DLD1 (cell line): ENCODE measurements at regions not wholly inside any gene's neighbourhood (a gene's known extent, or its start where the extent isn't known, plus 50 kb on each side); places are given as distances from the start of the nearest gene placed in this dataset.

Experiments
- in situ Hi-C: cut with HindIII; loops from 2 replicates; pipeline ENCODE4 v1.10.0; 2017; ENCODE audit warnings: low sequenced_read_pairs

DNA sequence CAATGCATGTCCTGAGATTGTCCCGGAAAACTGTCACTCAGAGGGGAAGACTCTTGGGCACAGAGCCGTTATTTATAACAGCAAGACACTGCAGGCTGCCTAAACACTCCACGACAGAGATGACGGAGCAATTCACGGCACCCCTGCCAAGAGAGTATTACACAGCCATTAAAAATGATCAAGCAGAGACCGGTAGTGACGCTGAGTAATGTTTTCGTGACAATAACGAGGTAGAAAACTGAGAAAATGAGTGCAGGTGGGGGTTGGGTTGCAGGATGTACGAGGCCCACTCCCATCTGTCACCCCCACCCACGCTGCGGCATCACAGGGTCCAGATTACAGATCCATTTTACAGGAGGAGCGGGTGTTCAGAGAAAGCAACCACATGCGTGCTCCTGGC lies 58.9 kb upstream of the LINGO1 start:
- in situ Hi-C loops, result no loop called here

DNA sequence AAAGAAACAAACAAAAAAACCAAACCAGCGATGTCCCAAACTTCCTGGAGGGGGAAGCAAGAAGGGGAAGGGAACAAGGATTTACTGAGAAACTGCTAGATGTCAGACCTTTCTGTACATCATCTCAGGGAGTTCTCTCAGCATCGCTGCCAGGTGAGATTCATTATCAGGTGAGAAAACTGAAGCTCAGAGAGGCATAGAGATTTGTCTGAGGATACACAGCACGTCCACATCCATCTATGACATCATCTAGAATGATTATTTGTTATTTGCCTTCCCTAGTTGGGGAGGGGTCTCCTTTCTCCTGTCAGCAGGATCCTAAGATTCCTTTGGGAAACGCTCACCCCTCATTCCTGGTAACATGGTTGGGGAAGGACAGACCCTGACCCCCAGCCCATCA lies 57.1 kb upstream of the LINGO1 start:
- in situ Hi-C loops, result no loop called here

DNA sequence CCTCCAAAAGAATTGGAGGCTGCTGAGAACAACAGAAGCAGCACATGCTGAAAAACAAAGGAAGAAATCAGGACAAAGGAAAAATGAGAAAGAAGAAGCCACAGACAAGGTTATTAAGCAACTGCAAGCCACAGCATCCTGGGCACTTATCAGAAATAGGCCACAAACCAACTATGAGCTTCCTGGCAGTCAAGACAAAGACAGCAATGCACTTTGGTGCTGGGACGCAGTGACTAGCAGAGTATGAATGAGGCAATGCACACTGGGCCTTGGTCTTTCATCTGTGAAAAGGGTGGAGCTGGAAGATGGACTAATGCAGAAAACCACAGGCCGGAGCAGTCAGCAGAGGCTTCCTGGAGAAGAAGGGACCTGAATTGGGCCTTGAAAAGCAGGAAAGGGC lies 56.0 kb upstream of the LINGO1 start:
- in situ Hi-C loops, result no loop called here

DNA sequence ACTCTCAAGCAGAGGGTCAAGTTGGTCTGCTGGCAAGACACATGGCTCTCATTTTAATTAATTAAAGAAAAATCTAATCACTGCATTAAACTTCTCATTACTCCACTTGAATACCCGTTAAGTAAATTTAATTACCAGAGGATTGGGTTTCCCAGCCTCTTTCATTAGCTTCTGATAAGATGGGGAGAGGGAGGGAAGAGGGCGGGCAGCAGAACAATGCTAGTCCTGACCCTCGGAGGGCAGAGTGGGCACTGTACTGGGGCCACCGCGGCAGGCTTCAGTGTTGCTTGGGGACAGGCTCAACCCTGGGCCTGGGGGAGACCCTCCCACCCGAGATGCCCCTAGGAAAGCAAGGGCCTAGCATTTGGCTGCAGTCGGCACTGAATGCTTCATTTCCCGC lies 55.6 kb upstream of the LINGO1 start:
- in situ Hi-C loops, result no loop called here

DNA sequence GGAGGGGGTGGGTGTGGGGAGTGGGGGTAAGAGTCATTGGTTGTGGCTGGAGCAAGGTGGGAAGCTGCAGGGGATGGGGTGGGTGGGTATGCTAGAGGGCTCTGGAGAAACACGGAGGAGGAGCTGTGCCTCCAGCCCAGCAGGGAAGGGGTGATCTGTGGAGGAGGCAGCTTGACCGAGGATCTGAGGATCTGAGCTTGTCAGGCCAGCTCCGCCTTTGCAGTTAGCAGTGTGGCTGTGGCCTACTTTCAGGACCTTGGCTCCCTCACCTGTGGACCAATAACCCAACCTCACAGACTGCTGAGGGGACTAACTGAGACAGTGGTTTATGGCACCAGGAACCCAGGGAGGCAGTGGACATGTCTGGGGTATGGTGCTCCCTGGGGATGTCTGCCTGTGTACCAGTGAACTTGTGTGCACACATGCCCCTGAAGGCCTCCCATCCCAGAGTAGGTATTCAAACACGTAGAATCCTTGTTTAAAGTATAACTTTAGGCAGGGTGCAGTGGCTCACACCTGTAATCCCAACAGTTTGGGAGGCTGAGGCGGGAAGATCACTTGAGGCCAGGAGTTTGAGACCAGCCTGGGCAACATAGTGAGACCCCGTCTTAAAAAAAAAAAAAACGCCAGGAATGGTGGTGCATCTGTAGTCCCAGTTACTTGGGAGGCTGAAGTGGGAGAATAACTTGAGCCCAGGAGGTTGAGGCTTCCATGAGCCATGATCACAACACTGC lies 52.5 kb upstream of the LINGO1 start:
- in situ Hi-C loops, result no loop called here

DNA sequence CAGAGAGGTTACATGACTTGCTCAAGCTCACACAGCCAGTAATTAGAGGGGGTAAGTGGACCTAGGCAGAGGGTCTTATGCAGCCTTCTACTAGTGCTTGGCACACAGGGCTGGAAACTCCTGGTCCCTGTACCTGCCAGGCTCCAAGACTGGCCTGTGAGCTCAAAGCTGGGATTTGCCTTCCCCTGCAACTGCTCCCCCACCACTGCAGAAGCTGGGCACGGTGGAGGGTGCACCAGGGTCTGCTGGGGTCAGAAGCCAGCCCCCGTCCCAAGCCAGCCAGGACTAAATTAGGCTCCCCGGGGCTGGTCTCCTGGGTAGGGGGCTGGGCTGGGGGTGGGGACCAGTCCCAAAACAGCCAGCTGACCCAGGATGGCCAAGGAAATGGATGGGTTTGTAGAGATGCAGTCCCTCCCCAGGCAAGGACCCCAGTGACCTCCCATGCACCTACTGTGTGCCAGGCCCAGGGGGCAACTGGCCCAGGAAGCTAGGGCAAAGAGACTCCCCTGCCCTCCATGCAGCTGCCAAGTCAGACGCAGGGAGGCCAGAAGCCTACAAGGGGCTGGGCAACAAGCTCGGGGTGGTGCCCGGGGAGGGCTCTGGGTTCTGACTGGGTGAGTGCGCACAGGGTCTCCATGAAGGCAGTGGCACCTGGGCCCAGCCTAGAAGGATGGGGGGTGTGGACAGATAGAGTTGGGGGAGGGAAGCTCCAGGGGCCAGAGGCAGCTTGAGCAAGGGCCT lies 51.8 kb upstream of the LINGO1 start:
- in situ Hi-C loops, result no loop called here

DNA sequence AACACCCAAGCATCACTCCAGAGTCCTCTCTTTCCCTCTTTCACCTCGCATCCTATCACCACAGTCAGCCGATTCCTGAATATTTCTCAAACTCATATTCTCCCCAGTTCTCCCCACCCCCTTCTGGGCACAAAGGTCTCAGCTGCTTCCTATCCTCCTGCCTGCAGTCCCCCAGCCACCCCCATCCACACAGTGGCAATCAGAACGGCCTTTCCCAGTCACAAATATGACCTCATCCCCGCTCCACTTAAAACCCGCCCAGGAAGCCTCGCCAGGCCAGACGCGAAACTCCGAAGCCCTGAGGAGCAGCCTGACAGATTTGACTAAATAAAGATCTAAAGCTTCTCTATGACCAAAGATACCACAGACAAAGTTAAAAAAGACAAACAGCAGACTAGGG lies 49.9 kb upstream of the LINGO1 start:
- in situ Hi-C loops, result no loop called here
